HG03342 (cell line): ENCODE measurements at regions not wholly inside any gene's neighbourhood (a gene's known extent, or its start where the extent isn't known, plus 50 kb on each side); places are given as distances from the start of the nearest gene placed in this dataset.

ENCODE experiments used
- ATAC-seq: cut with Tn5 transposase; IDR thresholded peaks from one replicate; pipeline ENCODE4 v1.9.1; 2021; ENCODE audit warnings: mild to moderate bottlenecking, moderate library complexity; ENCODE audit not compliant: unreplicated experiment

GRCh38 chr15:53307952-53308624 is 451.4 kb downstream of the WDR72 start:
- no peak for ATAC-seq

- no peak for ATAC-seq
Measured at GRCh38 chr15:53305554-53305953, 453.9 kb downstream of the WDR72 start.

GRCh38 chr15:53305101-53305500 is 454.4 kb downstream of the WDR72 start:
- no peak for ATAC-seq

- no peak for ATAC-seq
Measured at GRCh38 chr15:53297828-53298227, 461.6 kb downstream of the WDR72 start.

- no peak for ATAC-seq
Measured at GRCh38 chr15:53296603-53297002, 462.9 kb downstream of the WDR72 start.

- no peak for ATAC-seq
Measured at GRCh38 chr15:53295574-53295973, 463.9 kb downstream of the WDR72 start.

- no peak for ATAC-seq
Measured at GRCh38 chr15:53288542-53288941, 470.9 kb downstream of the WDR72 start.

GRCh38 chr15:53274630-53275029 is 484.5 kb upstream of the ONECUT1 start:
- no peak for ATAC-seq

- ATAC-seq: no peak
Measured at GRCh38 chr15:53272116-53272515, 482.0 kb upstream of the ONECUT1 start.

GRCh38 chr15:53266176-53266575 is 476.0 kb upstream of the ONECUT1 start:
- no peak for ATAC-seq

GRCh38 chr15:53260647-53261046 is 470.5 kb upstream of the ONECUT1 start:
- no peak for ATAC-seq

GRCh38 chr15:53256457-53256856 is 466.3 kb upstream of the ONECUT1 start:
- no peak for ATAC-seq

- no peak for ATAC-seq
Measured at GRCh38 chr15:53256043-53256442, 465.9 kb upstream of the ONECUT1 start.

GRCh38 chr15:53251996-53252395 is 461.9 kb upstream of the ONECUT1 start:
- ATAC-seq: no peak

- ATAC-seq: no peak
Measured at GRCh38 chr15:53251523-53251922, 461.4 kb upstream of the ONECUT1 start.

- no peak for ATAC-seq
Measured at GRCh38 chr15:53247041-53247708, 457.0 kb upstream of the ONECUT1 start.

- no peak for ATAC-seq
Measured at GRCh38 chr15:53246404-53246803, 456.3 kb upstream of the ONECUT1 start.

- no peak for ATAC-seq
Measured at GRCh38 chr15:53233801-53234200, 443.7 kb upstream of the ONECUT1 start.

- ATAC-seq: no peak
Measured at GRCh38 chr15:53230473-53230872, 440.3 kb upstream of the ONECUT1 start.

GRCh38 chr15:53226559-53226958 is 436.4 kb upstream of the ONECUT1 start:
- ATAC-seq: no peak

- no peak for ATAC-seq
Measured at GRCh38 chr15:53225781-53226180, 435.6 kb upstream of the ONECUT1 start.

GRCh38 chr15:53224371-53224770 is 434.2 kb upstream of the ONECUT1 start:
- no peak for ATAC-seq

- no peak for ATAC-seq
Measured at GRCh38 chr15:53223815-53224214, 433.7 kb upstream of the ONECUT1 start.
